GM12872 (cell line): ENCODE measurements at regions not wholly inside any gene's neighbourhood (a gene's known extent, or its start where the extent isn't known, plus 50 kb on each side); places are given as distances from the start of the nearest gene placed in this dataset.

ENCODE experiments used
- TF ChIP-seq, protein P1 (sequence below): IDR thresholded peaks from 3 replicates; pipeline ENCODE4 v1.5.1; 2011; ENCODE audit warnings: low read depth, mild to moderate bottlenecking, low read length, moderate library complexity; ENCODE audit not compliant: insufficient read depth

DNA sequence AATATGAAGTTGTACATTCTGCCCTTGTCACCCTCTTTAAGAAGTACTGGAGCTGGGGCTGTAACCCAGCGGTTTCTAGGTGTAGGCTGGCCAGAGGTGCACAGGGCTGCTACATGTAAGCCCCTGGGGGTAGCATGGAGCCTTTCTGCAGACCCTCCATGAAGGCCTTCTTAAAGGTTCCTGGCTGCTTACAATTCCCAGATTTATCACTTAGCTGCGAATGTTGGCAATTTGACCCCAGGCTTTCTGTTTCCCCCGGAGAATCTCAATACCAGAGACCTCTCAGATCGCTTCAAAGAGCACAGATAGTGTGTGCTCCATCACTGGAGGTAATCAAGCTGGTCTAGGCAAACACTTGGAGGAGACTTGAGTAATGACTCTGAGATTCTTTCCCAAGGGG lies 309.4 kb downstream of the CBLN1 start:
- TF ChIP-seq, protein P1, sequence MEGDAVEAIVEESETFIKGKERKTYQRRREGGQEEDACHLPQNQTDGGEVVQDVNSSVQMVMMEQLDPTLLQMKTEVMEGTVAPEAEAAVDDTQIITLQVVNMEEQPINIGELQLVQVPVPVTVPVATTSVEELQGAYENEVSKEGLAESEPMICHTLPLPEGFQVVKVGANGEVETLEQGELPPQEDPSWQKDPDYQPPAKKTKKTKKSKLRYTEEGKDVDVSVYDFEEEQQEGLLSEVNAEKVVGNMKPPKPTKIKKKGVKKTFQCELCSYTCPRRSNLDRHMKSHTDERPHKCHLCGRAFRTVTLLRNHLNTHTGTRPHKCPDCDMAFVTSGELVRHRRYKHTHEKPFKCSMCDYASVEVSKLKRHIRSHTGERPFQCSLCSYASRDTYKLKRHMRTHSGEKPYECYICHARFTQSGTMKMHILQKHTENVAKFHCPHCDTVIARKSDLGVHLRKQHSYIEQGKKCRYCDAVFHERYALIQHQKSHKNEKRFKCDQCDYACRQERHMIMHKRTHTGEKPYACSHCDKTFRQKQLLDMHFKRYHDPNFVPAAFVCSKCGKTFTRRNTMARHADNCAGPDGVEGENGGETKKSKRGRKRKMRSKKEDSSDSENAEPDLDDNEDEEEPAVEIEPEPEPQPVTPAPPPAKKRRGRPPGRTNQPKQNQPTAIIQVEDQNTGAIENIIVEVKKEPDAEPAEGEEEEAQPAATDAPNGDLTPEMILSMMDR, result no peak

DNA sequence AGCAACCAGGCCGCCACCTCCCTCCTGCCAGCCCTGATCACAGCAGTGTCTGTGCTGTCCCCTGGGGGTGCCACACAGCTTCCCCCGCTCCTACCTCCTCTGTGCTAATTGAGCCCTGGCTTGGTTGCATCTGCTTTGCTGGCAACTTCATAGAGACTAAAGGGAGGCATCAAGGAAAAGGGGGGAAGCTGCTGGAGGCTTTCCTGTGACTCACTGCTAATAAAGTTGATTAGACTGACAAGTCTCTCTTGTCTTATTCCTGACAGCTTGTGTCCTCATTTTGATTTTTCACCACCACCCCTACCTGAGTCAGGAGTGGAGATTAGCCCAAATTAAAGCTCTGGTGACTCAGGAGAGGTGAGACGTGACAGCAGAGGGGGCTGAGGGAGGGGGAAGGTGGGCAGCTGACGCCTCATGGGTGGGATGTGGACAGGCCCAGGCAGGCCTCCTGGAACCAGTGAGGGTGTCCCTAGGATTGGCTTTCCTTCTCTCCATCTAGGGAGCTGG lies 310.0 kb downstream of the CBLN1 start:
- TF ChIP-seq, protein P1, result no peak

GRCh38 chr16:48970216-48970615 lies 311.4 kb downstream of the CBLN1 start:
- TF ChIP-seq, protein P1, result no peak

DNA sequence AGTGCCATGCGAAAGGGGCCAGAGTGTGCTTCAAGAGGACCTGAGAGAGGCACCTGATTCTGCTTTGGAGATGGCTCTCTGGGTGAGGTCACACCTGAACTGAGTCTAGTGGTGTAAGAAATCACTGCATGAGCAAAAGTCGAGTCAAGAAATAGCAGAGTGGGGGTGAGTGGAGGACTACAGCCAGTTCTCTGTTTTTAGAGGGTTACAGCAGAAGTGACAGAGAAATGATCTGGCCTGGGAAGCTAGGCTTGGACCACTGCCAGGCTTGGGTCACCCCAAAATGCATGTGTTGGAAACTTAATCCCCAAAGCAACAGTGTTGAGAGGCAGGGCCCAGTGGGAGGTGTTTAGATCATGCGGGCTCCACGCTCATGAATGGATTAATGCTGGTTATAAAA lies 312.0 kb downstream of the CBLN1 start:
- TF ChIP-seq, protein P1, result no peak

- TF ChIP-seq, protein P1, result no peak
Observed at GRCh38 chr16:48965386-48965785, 316.3 kb downstream of the CBLN1 start.

- TF ChIP-seq, protein P1, result no peak
Observed at GRCh38 chr16:48963901-48964615, 317.6 kb downstream of the CBLN1 start.

GRCh38 chr16:48963306-48963705 lies 318.3 kb downstream of the CBLN1 start:
- TF ChIP-seq, protein P1, result no peak
